ENCODE measurements at regions not wholly inside any gene's neighbourhood (a gene's known extent, or its start where the extent isn't known, plus 50 kb on each side); places are given as distances from the start of the nearest gene placed in this dataset.

- no peak for TF ChIP-seq CTCF (IDR thresholded peaks at IDR 0.05)
- no peak for TF ChIP-seq POLR2A (IDR thresholded peaks at IDR 0.05)
- no peak for TF ChIP-seq POLR2AphosphoS5 (IDR thresholded peaks at IDR 0.05)
- TF ChIP-seq EP300 (IDR thresholded peaks at IDR 0.05): no peak
Measured at GRCh38 chr7:67731704-67732103, 735.1 kb downstream of the TYW1 start.

Measured in gastroesophageal sphincter (tissue), 3 donors.